GM23338 (cell line): ENCODE measurements at regions not wholly inside any gene's neighbourhood (a gene's known extent, or its start where the extent isn't known, plus 50 kb on each side); places are given as distances from the start of the nearest gene placed in this dataset.

Experiments used
- ATAC-seq: fragments of 200-7000 bp; cut with Tn5 transposase; 3 replicates; pipeline ENCODE4 v1.9.1; 2020
- DNase-seq: peaks from one replicate; pipeline ENCODE4 v3.0.0-alpha.2; 2015; ENCODE audit warnings: low spot score
- H2AFZ ChIP-seq: fragments of 200-600 bp; sonication (generic); 2 replicates; pipeline ENCODE4 v1.8.0; 2016; ENCODE audit warnings: antibody characterized with exemption, mild to moderate bottlenecking, moderate library complexity
- H3F3A ChIP-seq: fragments of 200-600 bp; sonication (generic); replicated peaks from 2 replicates; pipeline ENCODE4 v1.8.0; 2017; ENCODE audit warnings: antibody characterized with exemption, mixed run types, low read depth
- H3K27ac ChIP-seq: fragments of 200-600 bp; sonication (generic); 2 replicates; pipeline ENCODE4 v1.6.1; 2016; ENCODE audit warnings: low read depth
- H3K27me3 ChIP-seq: fragments of 200-600 bp; sonication (generic); 2 replicates; pipeline ENCODE4 v1.8.0; 2016; ENCODE audit warnings: mild to moderate bottlenecking, mixed run types, moderate library complexity; ENCODE audit not compliant: insufficient read depth
- H3K36me3 ChIP-seq: fragments of 200-600 bp; sonication (generic); 2 replicates; pipeline ENCODE4 v1.8.0; 2016; ENCODE audit warnings: mild to moderate bottlenecking; ENCODE audit not compliant: insufficient read depth
- H3K4me1 ChIP-seq: fragments of 200-600 bp; sonication (generic); 2 replicates; pipeline ENCODE4 v1.8.0; 2016; ENCODE audit warnings: mild to moderate bottlenecking, moderate library complexity; ENCODE audit not compliant: insufficient read depth
- H3K4me2 ChIP-seq: fragments of 200-600 bp; sonication (generic); 2 replicates; pipeline ENCODE4 v1.7.1; 2017; ENCODE audit warnings: mixed run types
- H3K4me3 ChIP-seq: fragments of 200-600 bp; sonication (generic); 2 replicates; pipeline ENCODE4 v1.6.1; 2016; ENCODE audit warnings: mixed run types
- H3K79me2 ChIP-seq: fragments of 200-600 bp; sonication (generic); replicated peaks from 2 replicates; pipeline ENCODE4 v1.8.0; 2017; ENCODE audit warnings: mild to moderate bottlenecking; ENCODE audit not compliant: insufficient read depth
- H3K9me2 ChIP-seq: fragments of 200-600 bp; sonication (generic); 2 replicates; pipeline ENCODE4 v1.8.0; 2017; ENCODE audit not compliant: insufficient read depth
- H4K20me1 ChIP-seq: fragments of 200-600 bp; sonication (generic); replicated peaks from 2 replicates; pipeline ENCODE4 v1.8.0; 2017; ENCODE audit warnings: mild to moderate bottlenecking; ENCODE audit not compliant: insufficient read depth
- H3K27ac Mint-ChIP-seq: 2 replicates; pipeline ENCODE4 v1.8.0; 2020; ENCODE audit warnings: inconsistent platforms, mild to moderate bottlenecking, moderate library complexity, mixed read lengths
- H3K27me3 Mint-ChIP-seq: 3 replicates; pipeline ENCODE4 v1.8.0; 2022; ENCODE audit warnings: low read depth, mild to moderate bottlenecking, moderate library complexity, mixed read lengths, inconsistent platforms; ENCODE audit not compliant: insufficient read depth, poor library complexity
- H3K36me3 Mint-ChIP-seq: 3 replicates; pipeline ENCODE4 v1.8.0; 2021; ENCODE audit warnings: low read depth, mild to moderate bottlenecking, inconsistent platforms, moderate library complexity, mixed read lengths
- H3K4me1 Mint-ChIP-seq: 3 replicates; pipeline ENCODE4 v1.8.0; 2020; ENCODE audit warnings: mild to moderate bottlenecking, inconsistent platforms, mixed read lengths
- H3K4me3 Mint-ChIP-seq: 3 replicates; pipeline ENCODE4 v1.8.0; 2021; ENCODE audit warnings: moderate library complexity, mild to moderate bottlenecking, inconsistent platforms, mixed read lengths
- H3K9me3 Mint-ChIP-seq: 3 replicates; pipeline ENCODE4 v1.8.0; 2020; ENCODE audit warnings: moderate library complexity, mild to moderate bottlenecking, inconsistent platforms, mixed read lengths
- EZH2 ChIP-seq: fragments of 200-600 bp; sonication (generic); IDR thresholded peaks from one replicate; pipeline ENCODE4 v1.8.0; 2017; ENCODE audit warnings: antibody characterized with exemption, mild to moderate bottlenecking, low read depth; ENCODE audit not compliant: unreplicated experiment
- EZH2phosphoT487 ChIP-seq: fragments of 200-600 bp; sonication (generic); IDR thresholded peaks from one replicate; pipeline ENCODE4 v1.8.1; 2018; ENCODE audit warnings: antibody characterized with exemption; ENCODE audit not compliant: unreplicated experiment
- JUNB ChIP-seq: IDR thresholded peaks from one replicate; pipeline ENCODE4 v1.6.1; 2016; ENCODE audit warnings: antibody characterized with exemption; ENCODE audit not compliant: unreplicated experiment
- NANOG ChIP-seq: IDR thresholded peaks from 2 replicates; pipeline ENCODE4 v1.6.1; 2016; ENCODE audit warnings: antibody characterized with exemption, borderline replicate concordance
- POLR2AphosphoS5 ChIP-seq: IDR thresholded peaks from 2 replicates; pipeline ENCODE4 v1.6.1; 2016; ENCODE audit warnings: antibody characterized with exemption, low read depth
- STAT1 ChIP-seq: IDR thresholded peaks from one replicate; pipeline ENCODE4 v1.6.1; 2016; ENCODE audit warnings: antibody characterized with exemption; ENCODE audit not compliant: unreplicated experiment
- ZNF114 ChIP-seq: fragments of 250-450 bp; sonication (Bioruptor Pico); IDR thresholded peaks from 2 replicates; pipeline ENCODE4 v1.5.0; 2020; ENCODE audit warnings: mild to moderate bottlenecking, moderate library complexity
- ZNF331 ChIP-seq: fragments of 250-450 bp; sonication (Bioruptor Pico); IDR thresholded peaks from 2 replicates; pipeline ENCODE4 v1.5.0; 2020; ENCODE audit warnings: low read depth, mild to moderate bottlenecking, moderate library complexity
- TF ChIP-seq, protein P1 (sequence below): fragments of 250-450 bp; sonication (Bioruptor Pico); IDR thresholded peaks from 2 replicates; pipeline ENCODE4 v1.5.0; 2020; ENCODE audit warnings: mild to moderate bottlenecking, moderate library complexity
- TF ChIP-seq, protein P2 (sequence below): IDR thresholded peaks from 2 replicates; pipeline ENCODE4 v1.6.1; 2016; ENCODE audit warnings: antibody characterized with exemption

DNA sequence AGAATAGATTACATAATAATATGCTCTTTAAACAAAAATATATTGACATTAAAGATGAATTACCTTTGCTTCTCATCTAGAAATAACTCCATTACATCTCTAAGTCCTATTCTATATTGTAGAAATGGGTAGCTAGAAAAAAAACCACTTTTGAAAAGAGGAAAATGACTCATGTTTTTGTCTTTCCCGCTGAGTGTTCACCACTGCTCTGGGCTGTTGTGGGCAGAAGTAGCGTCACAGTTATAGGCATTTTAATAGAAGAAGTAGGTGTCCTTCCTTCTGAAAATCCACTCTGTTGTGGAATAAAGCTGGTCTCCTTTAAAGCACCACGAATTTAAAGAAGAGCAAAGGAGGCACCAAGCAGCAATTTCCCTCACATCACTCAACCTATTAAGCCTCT, 117.6 kb upstream of the NFE2L3 start (continued):
- TF ChIP-seq, protein P1, sequence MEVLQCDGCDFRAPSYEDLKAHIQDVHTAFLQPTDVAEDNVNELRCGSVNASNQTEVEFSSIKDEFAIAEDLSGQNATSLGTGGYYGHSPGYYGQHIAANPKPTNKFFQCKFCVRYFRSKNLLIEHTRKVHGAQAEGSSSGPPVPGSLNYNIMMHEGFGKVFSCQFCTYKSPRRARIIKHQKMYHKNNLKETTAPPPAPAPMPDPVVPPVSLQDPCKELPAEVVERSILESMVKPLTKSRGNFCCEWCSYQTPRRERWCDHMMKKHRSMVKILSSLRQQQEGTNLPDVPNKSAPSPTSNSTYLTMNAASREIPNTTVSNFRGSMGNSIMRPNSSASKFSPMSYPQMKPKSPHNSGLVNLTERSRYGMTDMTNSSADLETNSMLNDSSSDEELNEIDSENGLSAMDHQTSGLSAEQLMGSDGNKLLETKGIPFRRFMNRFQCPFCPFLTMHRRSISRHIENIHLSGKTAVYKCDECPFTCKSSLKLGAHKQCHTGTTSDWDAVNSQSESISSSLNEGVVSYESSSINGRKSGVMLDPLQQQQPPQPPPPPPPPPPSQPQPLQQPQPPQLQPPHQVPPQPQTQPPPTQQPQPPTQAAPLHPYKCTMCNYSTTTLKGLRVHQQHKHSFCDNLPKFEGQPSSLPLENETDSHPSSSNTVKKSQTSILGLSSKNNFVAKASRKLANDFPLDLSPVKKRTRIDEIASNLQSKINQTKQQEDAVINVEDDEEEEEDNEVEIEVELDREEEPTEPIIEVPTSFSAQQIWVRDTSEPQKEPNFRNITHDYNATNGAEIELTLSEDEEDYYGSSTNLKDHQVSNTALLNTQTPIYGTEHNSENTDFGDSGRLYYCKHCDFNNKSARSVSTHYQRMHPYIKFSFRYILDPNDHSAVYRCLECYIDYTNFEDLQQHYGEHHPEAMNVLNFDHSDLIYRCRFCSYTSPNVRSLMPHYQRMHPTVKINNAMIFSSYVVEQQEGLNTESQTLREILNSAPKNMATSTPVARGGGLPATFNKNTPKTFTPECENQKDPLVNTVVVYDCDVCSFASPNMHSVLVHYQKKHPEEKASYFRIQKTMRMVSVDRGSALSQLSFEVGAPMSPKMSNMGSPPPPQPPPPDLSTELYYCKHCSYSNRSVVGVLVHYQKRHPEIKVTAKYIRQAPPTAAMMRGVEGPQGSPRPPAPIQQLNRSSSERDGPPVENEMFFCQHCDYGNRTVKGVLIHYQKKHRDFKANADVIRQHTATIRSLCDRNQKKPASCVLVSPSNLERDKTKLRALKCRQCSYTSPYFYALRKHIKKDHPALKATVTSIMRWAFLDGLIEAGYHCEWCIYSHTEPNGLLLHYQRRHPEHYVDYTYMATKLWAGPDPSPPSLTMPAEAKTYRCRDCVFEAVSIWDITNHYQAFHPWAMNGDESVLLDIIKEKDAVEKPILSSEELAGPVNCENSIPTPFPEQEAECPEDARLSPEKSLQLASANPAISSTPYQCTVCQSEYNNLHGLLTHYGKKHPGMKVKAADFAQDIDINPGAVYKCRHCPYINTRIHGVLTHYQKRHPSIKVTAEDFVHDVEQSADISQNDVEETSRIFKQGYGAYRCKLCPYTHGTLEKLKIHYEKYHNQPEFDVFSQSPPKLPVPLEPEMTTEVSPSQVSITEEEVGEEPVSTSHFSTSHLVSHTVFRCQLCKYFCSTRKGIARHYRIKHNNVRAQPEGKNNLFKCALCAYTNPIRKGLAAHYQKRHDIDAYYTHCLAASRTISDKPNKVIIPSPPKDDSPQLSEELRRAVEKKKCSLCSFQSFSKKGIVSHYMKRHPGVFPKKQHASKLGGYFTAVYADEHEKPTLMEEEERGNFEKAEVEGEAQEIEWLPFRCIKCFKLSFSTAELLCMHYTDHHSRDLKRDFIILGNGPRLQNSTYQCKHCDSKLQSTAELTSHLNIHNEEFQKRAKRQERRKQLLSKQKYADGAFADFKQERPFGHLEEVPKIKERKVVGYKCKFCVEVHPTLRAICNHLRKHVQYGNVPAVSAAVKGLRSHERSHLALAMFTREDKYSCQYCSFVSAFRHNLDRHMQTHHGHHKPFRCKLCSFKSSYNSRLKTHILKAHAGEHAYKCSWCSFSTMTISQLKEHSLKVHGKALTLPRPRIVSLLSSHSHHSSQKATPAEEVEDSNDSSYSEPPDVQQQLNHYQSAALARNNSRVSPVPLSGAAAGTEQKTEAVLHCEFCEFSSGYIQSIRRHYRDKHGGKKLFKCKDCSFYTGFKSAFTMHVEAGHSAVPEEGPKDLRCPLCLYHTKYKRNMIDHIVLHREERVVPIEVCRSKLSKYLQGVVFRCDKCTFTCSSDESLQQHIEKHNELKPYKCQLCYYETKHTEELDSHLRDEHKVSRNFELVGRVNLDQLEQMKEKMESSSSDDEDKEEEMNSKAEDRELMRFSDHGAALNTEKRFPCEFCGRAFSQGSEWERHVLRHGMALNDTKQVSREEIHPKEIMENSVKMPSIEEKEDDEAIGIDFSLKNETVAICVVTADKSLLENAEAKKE (CRISPR knock-in tag), result no peak
- no peak for TF ChIP-seq NANOG
- TF ChIP-seq ZNF114 (CRISPR knock-in tag), result no peak
- TF ChIP-seq, protein P2, sequence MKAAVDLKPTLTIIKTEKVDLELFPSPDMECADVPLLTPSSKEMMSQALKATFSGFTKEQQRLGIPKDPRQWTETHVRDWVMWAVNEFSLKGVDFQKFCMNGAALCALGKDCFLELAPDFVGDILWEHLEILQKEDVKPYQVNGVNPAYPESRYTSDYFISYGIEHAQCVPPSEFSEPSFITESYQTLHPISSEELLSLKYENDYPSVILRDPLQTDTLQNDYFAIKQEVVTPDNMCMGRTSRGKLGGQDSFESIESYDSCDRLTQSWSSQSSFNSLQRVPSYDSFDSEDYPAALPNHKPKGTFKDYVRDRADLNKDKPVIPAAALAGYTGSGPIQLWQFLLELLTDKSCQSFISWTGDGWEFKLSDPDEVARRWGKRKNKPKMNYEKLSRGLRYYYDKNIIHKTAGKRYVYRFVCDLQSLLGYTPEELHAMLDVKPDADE, result no peak
- no peak for TF ChIP-seq JUNB
- no peak for TF ChIP-seq EZH2phosphoT487
- no peak for TF ChIP-seq POLR2AphosphoS5

DNA sequence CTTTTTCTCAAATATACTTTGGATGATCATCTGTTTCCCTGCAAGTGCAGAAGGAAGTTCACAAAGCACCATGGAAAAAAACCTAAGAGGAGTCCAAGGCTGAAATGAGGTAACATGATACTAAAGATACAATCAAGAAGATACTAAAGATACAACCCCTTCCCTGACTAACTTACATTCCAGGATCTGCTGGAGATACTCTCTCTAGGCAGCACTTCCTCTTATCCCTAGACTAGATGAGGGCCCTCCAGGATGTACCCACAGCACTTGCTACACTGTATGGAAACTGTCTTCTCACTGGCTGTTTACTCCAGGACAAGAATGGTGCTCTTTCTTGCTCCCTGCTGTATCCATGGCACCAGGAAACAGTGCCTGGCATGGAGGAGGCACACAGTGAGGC, 116.4 kb upstream of the NFE2L3 start:
- Histone ChIP-seq H3K4me2 (no peak overlapping the region), H3K36me3 (no peaks in the 10 kb centered on the region), H3K4me1 (no peaks in the 10 kb centered on the region), H3K27me3 (no peaks in the 10 kb centered on the region), H3K27ac (no peak overlapping the region), H3F3A (no peaks in the 10 kb centered on the region), H3K4me3 (no peak overlapping the region), H2AFZ (no peak overlapping the region), H4K20me1 (no peaks in the 10 kb centered on the region), H3K9me2 (0 out of 2 replicates have a peak, but pooled peaks cover 5% of the 10 kb centered on the region), H3K79me2 (no peaks in the 10 kb centered on the region)
- no peak overlapping the region for H3K4me3 Mint-ChIP-seq
- no peaks in the 10 kb centered on the region for H3K36me3 Mint-ChIP-seq
- no peak overlapping the region for H3K27ac Mint-ChIP-seq
- DNase-seq (no peak), ATAC-seq (no peak)
- no peaks in the 10 kb centered on the region for H3K4me1 Mint-ChIP-seq
- peaks cover 4% of the 10 kb centered on the region for H3K27me3 Mint-ChIP-seq
- no peaks in the 10 kb centered on the region for H3K9me3 Mint-ChIP-seq
- TF ChIP-seq, protein P1 (CRISPR knock-in tag), result no peak
- TF ChIP-seq STAT1 (no peak), ZNF114 (CRISPR knock-in tag) (no peak), JUNB (no peak), EZH2 (no peak), NANOG (no peak), ZNF331 (no peak)
